ENCODE measurements at regions not wholly inside any gene's neighbourhood (a gene's known extent, or its start where the extent isn't known, plus 50 kb on each side); places are given as distances from the start of the nearest gene placed in this dataset.
A peak's percentile ranks its signal among the peaks of the same experiment; 100 is the strongest.

GRCh38 chr3:72382460-72382859 lies 465.8 kb downstream of the SHQ1 start (continued):
- TF ChIP-seq, protein P1, sequence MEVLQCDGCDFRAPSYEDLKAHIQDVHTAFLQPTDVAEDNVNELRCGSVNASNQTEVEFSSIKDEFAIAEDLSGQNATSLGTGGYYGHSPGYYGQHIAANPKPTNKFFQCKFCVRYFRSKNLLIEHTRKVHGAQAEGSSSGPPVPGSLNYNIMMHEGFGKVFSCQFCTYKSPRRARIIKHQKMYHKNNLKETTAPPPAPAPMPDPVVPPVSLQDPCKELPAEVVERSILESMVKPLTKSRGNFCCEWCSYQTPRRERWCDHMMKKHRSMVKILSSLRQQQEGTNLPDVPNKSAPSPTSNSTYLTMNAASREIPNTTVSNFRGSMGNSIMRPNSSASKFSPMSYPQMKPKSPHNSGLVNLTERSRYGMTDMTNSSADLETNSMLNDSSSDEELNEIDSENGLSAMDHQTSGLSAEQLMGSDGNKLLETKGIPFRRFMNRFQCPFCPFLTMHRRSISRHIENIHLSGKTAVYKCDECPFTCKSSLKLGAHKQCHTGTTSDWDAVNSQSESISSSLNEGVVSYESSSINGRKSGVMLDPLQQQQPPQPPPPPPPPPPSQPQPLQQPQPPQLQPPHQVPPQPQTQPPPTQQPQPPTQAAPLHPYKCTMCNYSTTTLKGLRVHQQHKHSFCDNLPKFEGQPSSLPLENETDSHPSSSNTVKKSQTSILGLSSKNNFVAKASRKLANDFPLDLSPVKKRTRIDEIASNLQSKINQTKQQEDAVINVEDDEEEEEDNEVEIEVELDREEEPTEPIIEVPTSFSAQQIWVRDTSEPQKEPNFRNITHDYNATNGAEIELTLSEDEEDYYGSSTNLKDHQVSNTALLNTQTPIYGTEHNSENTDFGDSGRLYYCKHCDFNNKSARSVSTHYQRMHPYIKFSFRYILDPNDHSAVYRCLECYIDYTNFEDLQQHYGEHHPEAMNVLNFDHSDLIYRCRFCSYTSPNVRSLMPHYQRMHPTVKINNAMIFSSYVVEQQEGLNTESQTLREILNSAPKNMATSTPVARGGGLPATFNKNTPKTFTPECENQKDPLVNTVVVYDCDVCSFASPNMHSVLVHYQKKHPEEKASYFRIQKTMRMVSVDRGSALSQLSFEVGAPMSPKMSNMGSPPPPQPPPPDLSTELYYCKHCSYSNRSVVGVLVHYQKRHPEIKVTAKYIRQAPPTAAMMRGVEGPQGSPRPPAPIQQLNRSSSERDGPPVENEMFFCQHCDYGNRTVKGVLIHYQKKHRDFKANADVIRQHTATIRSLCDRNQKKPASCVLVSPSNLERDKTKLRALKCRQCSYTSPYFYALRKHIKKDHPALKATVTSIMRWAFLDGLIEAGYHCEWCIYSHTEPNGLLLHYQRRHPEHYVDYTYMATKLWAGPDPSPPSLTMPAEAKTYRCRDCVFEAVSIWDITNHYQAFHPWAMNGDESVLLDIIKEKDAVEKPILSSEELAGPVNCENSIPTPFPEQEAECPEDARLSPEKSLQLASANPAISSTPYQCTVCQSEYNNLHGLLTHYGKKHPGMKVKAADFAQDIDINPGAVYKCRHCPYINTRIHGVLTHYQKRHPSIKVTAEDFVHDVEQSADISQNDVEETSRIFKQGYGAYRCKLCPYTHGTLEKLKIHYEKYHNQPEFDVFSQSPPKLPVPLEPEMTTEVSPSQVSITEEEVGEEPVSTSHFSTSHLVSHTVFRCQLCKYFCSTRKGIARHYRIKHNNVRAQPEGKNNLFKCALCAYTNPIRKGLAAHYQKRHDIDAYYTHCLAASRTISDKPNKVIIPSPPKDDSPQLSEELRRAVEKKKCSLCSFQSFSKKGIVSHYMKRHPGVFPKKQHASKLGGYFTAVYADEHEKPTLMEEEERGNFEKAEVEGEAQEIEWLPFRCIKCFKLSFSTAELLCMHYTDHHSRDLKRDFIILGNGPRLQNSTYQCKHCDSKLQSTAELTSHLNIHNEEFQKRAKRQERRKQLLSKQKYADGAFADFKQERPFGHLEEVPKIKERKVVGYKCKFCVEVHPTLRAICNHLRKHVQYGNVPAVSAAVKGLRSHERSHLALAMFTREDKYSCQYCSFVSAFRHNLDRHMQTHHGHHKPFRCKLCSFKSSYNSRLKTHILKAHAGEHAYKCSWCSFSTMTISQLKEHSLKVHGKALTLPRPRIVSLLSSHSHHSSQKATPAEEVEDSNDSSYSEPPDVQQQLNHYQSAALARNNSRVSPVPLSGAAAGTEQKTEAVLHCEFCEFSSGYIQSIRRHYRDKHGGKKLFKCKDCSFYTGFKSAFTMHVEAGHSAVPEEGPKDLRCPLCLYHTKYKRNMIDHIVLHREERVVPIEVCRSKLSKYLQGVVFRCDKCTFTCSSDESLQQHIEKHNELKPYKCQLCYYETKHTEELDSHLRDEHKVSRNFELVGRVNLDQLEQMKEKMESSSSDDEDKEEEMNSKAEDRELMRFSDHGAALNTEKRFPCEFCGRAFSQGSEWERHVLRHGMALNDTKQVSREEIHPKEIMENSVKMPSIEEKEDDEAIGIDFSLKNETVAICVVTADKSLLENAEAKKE (CRISPR knock-in tag; IDR thresholded peaks at IDR 0.05): no peak

GRCh38 chr3:72381584-72381983 lies 466.7 kb downstream of the SHQ1 start:
- Mint-ChIP-seq H3K4me3 (no peak overlapping the region), H3K9me3 (no peaks in the 10 kb centered on the region), H3K4me1 (peaks cover 86% of the 10 kb centered on the region), H3K27ac (no peak overlapping the region), H3K36me3 (ENCODE audit: low read depth) (peaks cover 17% of the 10 kb centered on the region), H3K27me3 (ENCODE audit: insufficient read depth, low read depth, poor library complexity) (peaks cover 3% of the 10 kb centered on the region)
- Histone ChIP-seq H3K36me3 (ENCODE audit: insufficient read depth) (0 out of 2 replicates have a peak, but pooled peaks cover 3% of the 10 kb centered on the region), H2AFZ (no peak overlapping the region), H3K9me2 (ENCODE audit: insufficient read depth) (no peaks in the 10 kb centered on the region), H3K27ac (ENCODE audit: low read depth) (peak overlapping the region; percentile 47; the same call in 1 of the 2 replicates), H3F3A (replicated peaks; ENCODE audit: low read depth) (peaks cover 9% of the 10 kb centered on the region; the same call in 1 of the 2 replicates), H3K4me3 (no peak overlapping the region), H3K79me2 (replicated peaks; ENCODE audit: insufficient read depth) (peaks cover 87% of the 10 kb centered on the region), H3K4me1 (ENCODE audit: insufficient read depth) (peaks cover 99% of the 10 kb centered on the region), H3K4me2 (peak overlapping the region; percentile 58; the same call in 1 of the 2 replicates), H3K27me3 (ENCODE audit: insufficient read depth) (no peaks in the 10 kb centered on the region), H4K20me1 (replicated peaks; ENCODE audit: insufficient read depth) (peaks cover 36% of the 10 kb centered on the region; the same call in 1 of the 2 replicates)
- no peak for ATAC-seq
- no peak for DNase-seq (ENCODE audit: low spot score)
- TF ChIP-seq NANOG (IDR thresholded peaks at IDR 0.05; ENCODE audit: borderline replicate concordance): no peak
- no peak for TF ChIP-seq ZNF331 (CRISPR knock-in tag; IDR thresholded peaks at IDR 0.05; ENCODE audit: low read depth)
- TF ChIP-seq CTCF (conservative IDR thresholded peaks at IDR 0.05; ENCODE audit: low read depth in 2 of 2): no peak
